HEK293 (cell line): ENCODE measurements at regions not wholly inside any gene's neighbourhood (a gene's known extent, or its start where the extent isn't known, plus 50 kb on each side); places are given as distances from the start of the nearest gene placed in this dataset.
A peak's percentile ranks its signal among the peaks of the same experiment; 100 is the strongest.

ENCODE experiments used
- CTCF ChIA-PET: fragments of 350-600 bp; formaldehyde crosslinking; extraction: SDS; loops from one replicate; lab custom pipeline; 2021; ENCODE audit warnings: antibody characterized with exemption; lab: Yijun Ruan, JAX
- POLR2A ChIA-PET: fragments of 300-600 bp; formaldehyde crosslinking; extraction: SDS; loops from one replicate; lab custom pipeline; 2020; ENCODE audit warnings: antibody characterized with exemption, inconsistent platforms; lab: Yijun Ruan, JAX
- H3K27ac ChIP-seq: fragments of 200-500 bp; sonication (Bioruptor generic); 2 replicates; pipeline ENCODE4 v1.5.1; 2014; ENCODE audit warnings: low read depth, low read length, control low read depth, inconsistent platforms; ENCODE audit errors: extremely low read depth
- H3K36me3 ChIP-seq, 2 experiments: fragments of 200-500 bp in 1 of 2; sonication (Bioruptor generic) in 1 of 2; 1 replicate in 1 of 2; 2 replicates in 1 of 2; pipeline ENCODE4 v1.5.1; 2014 to 2017; ENCODE audit warnings: inconsistent platforms in 2 of 2, low read length in 2 of 2; ENCODE audit not compliant: control insufficient read depth in 2 of 2, insufficient read depth in 1 of 2
- H3K4me1 ChIP-seq: fragments of 200-500 bp; sonication (Bioruptor generic); 2 replicates; pipeline ENCODE4 v1.5.1; 2014; ENCODE audit warnings: mild to moderate bottlenecking, low read length, inconsistent platforms; ENCODE audit not compliant: control insufficient read depth, insufficient read depth
- H3K4me3 ChIP-seq: 2 replicates; pipeline ENCODE4 v1.5.1; 2011; ENCODE audit warnings: low read depth, mild to moderate bottlenecking, control low read depth, low read length, moderate library complexity
- H3K9me3 ChIP-seq: fragments of 200-500 bp; sonication (Bioruptor generic); 2 replicates; pipeline ENCODE4 v1.5.1; 2014; ENCODE audit warnings: low read depth, low read length, inconsistent platforms; ENCODE audit not compliant: control insufficient read depth, insufficient read depth
- CTCF ChIP-seq: fragments of 450-650 bp; formaldehyde crosslinking; IDR thresholded peaks from 2 replicates; pipeline ENCODE4 v1.5.1; 2016; ENCODE audit warnings: missing biosample characterization, missing genetic modification characterization
- EGR2 ChIP-seq: fragments of 450-650 bp; formaldehyde crosslinking; IDR thresholded peaks from 2 replicates; pipeline ENCODE4 v1.5.1; 2016; ENCODE audit warnings: low read depth, missing biosample characterization, missing genetic modification characterization
- ELK4 ChIP-seq: IDR thresholded peaks from 2 replicates; pipeline ENCODE4 v1.6.1; 2011; ENCODE audit warnings: mild to moderate bottlenecking, low read depth, low read length, borderline replicate concordance
- GLI4 ChIP-seq: fragments of 450-650 bp; formaldehyde crosslinking; IDR thresholded peaks from 2 replicates; pipeline ENCODE4 v1.5.1; 2016; ENCODE audit warnings: missing biosample characterization, missing genetic modification characterization
- TRIM28 ChIP-seq: IDR thresholded peaks from 2 replicates; pipeline ENCODE4 v1.6.1; 2011; ENCODE audit warnings: low read length, control low read depth, borderline replicate concordance
- ZFHX2 ChIP-seq: fragments of 450-650 bp; formaldehyde crosslinking; conservative IDR thresholded peaks from 2 replicates; pipeline ENCODE4 v1.5.1; 2016; ENCODE audit warnings: missing biosample characterization, missing genetic modification characterization
- ZNF140 ChIP-seq: fragments of 450-650 bp; formaldehyde crosslinking; IDR thresholded peaks from 2 replicates; pipeline ENCODE4 v1.5.1; 2016; ENCODE audit warnings: missing biosample characterization, missing genetic modification characterization
- ZNF148 ChIP-seq: fragments of 450-650 bp; formaldehyde crosslinking; IDR thresholded peaks from 2 replicates; pipeline ENCODE4 v1.5.0; 2017; ENCODE audit warnings: missing biosample characterization, missing genetic modification characterization, borderline replicate concordance
- ZNF223 ChIP-seq: fragments of 450-650 bp; formaldehyde crosslinking; IDR thresholded peaks from 2 replicates; pipeline ENCODE4 v1.5.1; 2016; ENCODE audit warnings: missing biosample characterization, missing genetic modification characterization
- ZNF280D ChIP-seq: fragments of 450-650 bp; formaldehyde crosslinking; IDR thresholded peaks from 2 replicates; pipeline ENCODE4 v1.5.1; 2016; ENCODE audit warnings: missing biosample characterization, missing genetic modification characterization
- ZNF404 ChIP-seq: fragments of 450-650 bp; formaldehyde crosslinking; IDR thresholded peaks from 2 replicates; pipeline ENCODE4 v1.5.1; 2017; ENCODE audit warnings: missing biosample characterization, missing genetic modification characterization
- ZNF513 ChIP-seq: fragments of 450-650 bp; IDR thresholded peaks from 2 replicates; pipeline ENCODE4 v1.5.1; 2018; ENCODE audit warnings: missing biosample characterization, missing genetic modification characterization
- ZNF596 ChIP-seq: fragments of 450-650 bp; IDR thresholded peaks from 2 replicates; pipeline ENCODE4 v1.5.0; 2018; ENCODE audit warnings: missing biosample characterization, mild to moderate bottlenecking, missing genetic modification characterization, moderate library complexity
- ZNF660 ChIP-seq: fragments of 450-650 bp; IDR thresholded peaks from 2 replicates; pipeline ENCODE4 v1.5.1; 2018; ENCODE audit warnings: missing biosample characterization, mild to moderate bottlenecking, missing genetic modification characterization
- ZNF707 ChIP-seq: fragments of 450-650 bp; formaldehyde crosslinking; IDR thresholded peaks from 2 replicates; pipeline ENCODE4 v1.5.1; 2016; ENCODE audit warnings: missing biosample characterization, missing genetic modification characterization
- ZSCAN16 ChIP-seq: fragments of 450-650 bp; formaldehyde crosslinking; IDR thresholded peaks from 2 replicates; pipeline ENCODE4 v1.5.1; 2016; ENCODE audit warnings: missing biosample characterization, missing genetic modification characterization

GRCh38 chr12:131231032-131231980 is 277.6 kb downstream of the ADGRD1 start:
- POLR2A ChIA-PET: no interaction called here
- H3K4me1 ChIP-seq: no peaks in the 10 kb centered on the region

More at GRCh38 chr12:131231032-131231980, 277.6 kb downstream of the ADGRD1 start:
- no peak overlapping the region for H3K27ac ChIP-seq
- CTCF ChIA-PET: no interaction called here
- H3K36me3 ChIP-seq: no peaks in the 10 kb centered on the region
- no peaks in the 10 kb centered on the region for H3K9me3 ChIP-seq
- TF ChIP-seq ZNF280D (tag by site-specific recombination) (no peak), ZNF223 (no peak), GLI4 (tag by site-specific recombination) (no peak), ZNF404 (tag by site-specific recombination) (no peak), ZNF148 (tag by site-specific recombination) (no peak), CTCF (tag by site-specific recombination) (no peak), ZNF596 (no peak), TRIM28 (no peak), ZNF707 (tag by site-specific recombination) (no peak), ZFHX2 (tag by site-specific recombination) (peak; percentile 82), ZNF513 (tag by site-specific recombination) (peak; percentile 77), ZNF660 (no peak), ZNF140 (tag by site-specific recombination) (no peak), ELK4 (no peak), ZSCAN16 (tag by site-specific recombination) (no peak), EGR2 (tag by site-specific recombination) (peak; percentile 92)
- H3K4me3 ChIP-seq: no peak overlapping the region
